ENCODE measurements at regions not wholly inside any gene's neighbourhood (a gene's known extent, or its start where the extent isn't known, plus 50 kb on each side); places are given as distances from the start of the nearest gene placed in this dataset.
"Not testable (repeated sequence)": the region's sequence is repeated elsewhere in the genome, so short reads cannot be mapped to it uniquely, and the experiment has no call there.

DNA sequence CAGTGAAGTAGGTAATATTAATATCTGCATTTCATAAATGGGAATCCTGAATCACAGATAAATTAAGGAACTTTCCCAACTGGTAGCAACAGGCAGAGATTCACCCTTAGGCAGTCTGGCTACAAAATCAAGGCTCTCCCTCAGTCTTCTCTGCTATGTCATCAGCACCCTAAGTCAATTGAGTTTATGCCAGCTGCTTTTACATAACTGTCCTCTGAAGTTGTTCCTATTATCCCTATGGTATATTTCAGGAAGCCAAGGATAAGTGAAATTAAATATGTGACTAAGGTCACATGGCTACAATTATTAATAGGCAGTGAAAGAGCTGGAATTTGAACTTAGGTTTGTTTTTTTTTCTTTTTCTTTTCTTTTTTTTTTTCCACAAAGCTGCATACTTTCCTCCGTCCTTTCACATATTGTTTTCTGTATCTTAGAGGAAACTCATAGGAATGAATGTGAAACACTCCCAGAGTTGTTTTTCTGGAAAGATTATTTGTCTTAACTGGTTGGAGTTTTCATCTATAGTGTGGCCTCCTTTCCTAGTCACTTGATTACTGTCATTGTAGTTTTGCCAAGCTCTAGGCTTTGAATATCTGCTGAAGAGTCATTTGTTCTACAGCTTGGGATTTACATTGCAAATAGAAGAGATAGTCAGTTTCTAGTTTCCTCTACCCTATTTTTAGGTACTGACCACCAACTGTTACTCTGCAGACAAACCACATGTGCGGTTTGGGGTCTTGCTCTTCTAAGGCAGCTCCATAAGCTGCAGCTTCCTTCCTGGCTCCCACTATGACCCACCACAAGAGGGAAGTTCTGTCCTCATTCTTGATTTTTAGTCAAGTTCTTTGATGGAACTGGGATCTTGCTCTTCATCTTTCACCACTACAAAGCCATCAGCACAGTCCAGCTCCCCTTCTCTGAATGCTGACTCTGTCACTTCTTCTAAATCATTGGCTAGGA is 338.0 kb upstream of the KIAA1217 start:
- DNase-seq (ENCODE audit: low spot score): no peak

DNA sequence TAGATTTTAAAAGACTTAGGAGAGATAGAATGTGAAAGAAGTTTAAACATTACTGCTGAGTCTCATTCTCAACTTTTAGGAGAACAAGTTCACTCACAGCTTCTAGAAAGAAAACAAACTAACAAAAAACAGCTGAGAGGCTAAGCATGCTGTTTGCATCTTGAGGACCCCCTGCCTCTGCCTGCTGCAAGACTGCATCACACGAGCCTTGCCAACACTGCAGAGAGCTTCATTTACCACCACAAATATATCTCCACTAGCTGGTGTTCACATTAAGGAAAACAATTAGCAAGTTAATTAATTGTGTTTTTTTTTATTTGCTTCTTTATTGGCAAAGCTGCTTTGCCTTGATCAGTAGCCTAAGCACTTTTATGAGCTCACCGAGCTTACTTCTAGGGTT is 336.6 kb upstream of the KIAA1217 start:
- no peak for DNase-seq (ENCODE audit: low spot score)

DNA sequence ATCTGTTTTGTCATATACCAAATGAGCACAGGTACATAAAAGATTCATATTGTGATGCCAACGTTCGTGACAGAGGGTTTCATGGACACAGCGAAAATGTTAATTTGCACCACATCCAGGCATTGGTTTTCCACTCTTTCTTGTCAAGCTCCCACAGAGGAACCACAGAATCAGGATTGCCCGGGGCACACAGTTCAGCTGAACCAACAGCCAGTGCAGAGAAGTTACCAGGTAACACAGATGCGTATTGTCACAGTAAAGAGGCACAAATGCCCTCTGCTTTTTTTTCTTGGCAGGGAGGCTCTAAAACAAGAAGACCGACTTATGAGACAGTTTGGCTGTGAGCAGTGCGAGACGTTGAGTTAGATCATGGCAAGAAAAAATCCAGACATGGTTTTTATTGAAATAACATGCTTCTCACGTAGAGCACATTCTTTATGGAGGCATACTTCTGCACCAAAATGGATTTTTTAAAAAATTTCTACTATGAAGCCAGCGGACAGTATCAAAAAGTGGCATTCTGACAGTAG is 331.1 kb upstream of the KIAA1217 start:
- DNase-seq (ENCODE audit: low spot score): no peak

DNA sequence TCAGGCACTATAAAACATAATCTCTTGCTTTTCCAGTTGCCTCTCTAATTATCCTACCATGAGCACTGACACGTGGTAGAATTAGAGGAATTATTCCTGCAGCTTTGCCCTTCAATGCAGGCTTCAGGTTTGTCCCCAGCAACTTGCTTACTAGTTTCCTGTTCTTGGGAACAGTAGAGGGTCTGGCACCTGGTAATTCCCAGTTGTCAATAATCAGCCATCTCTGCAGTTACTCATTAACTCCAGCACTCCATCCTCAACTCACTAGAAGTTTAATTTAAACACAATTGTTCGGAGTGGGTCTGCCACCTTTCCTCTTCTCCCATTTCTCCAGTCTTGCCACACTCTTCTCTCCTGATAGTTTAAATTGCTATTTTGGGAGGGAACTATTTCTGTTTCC is 324.3 kb upstream of the KIAA1217 start:
- no peak for DNase-seq (ENCODE audit: low spot score)

DNA sequence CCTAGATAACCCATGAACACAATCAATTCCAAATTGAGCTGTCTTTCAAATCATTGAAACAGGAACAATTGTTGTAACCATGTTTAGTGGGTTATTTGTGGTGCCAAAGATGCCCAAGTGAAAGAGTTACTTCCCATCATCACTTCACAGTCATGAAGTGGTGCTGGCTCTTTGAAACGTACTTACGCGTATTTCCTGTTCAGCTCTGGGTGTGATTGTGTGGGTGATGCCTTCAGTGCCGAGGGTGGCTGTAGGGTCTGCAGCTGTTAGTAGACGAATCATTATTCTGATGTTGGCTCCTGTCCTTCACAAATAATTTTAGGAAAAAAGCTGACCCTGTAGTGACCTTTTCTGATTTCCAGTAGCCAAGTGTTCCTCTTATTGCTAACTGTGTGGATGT is 323.1 kb upstream of the KIAA1217 start:
- no peak for DNase-seq (ENCODE audit: low spot score)

DNA sequence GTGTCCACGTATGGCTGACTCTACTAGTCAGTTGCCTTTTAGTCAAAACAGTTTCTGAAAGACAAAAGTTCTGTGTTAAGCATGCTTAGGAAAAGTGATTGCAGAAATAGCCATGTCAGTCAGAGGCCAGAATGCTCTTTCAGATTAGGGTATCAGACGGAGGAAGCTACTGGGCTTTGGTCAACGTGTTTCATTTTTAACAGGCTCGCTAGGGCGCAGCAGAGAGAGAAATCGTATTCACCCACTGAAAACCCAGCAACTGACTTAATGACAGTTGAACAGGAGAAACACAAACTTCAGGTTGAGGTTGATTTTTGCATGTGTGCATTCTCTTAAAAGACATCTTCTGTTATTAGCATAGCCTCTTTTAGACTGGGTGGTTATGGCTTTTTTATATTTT is 322.6 kb upstream of the KIAA1217 start:
- DNase-seq (ENCODE audit: low spot score): no peak

DNA sequence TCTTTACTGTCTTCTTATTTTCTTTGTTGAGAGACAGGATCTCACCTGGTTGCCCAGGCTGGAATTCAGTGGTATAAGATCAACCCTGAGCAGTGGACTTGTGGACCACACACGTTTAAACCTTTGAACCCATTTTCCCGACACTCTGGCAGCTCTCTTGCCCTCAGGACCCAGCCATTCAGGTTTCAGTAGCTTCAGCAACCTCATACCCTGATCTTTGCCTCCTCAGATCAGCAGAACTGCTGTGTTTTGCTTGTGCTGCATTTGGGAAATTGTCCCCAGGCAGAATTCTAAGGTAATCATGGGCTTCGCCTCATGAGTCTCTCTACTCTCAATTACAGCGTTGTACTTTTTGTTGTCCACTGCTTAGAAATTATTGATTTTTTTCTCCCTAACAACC is 317.6 kb upstream of the KIAA1217 start:
- no peak for DNase-seq (ENCODE audit: low spot score)

DNA sequence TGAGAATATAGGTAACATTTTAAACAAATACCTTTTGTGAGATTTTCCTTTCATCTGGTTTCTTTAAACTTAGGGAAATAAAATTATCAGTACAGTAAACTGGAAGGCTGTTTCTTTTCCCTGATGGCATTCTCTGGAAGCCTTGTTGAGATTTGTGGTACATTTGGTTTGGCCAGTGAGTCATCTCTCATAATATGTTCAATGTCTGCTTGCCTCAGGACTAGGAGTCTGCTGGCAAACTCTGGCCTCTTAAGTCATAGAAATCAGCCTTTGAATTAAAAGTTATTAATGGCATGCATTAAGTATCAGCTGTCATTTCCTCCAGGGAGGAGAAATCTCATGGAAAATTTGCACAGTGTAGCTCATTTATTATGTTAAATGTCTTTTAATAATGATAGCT is 316.6 kb upstream of the KIAA1217 start:
- no peak for DNase-seq (ENCODE audit: low spot score)

DNA sequence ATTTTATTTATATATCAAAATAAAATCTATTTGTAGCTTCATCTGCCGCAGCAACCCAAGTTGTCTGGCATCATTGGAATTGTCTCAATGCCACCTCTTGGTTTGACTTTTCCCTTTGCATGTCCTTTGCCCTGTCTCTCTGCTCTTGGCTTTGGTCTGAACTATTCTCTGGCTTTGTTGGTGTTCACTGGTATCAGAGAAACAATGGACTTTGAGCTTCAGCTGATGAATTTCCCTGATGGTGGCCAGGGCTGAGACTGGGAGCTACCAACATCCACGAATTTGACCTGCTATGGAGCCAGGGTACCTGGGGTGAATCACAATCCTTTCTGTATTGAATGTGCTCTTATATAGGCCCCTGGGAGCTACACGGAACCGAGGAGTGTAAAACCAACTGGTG is 311.7 kb upstream of the KIAA1217 start:
- no peak for DNase-seq (ENCODE audit: low spot score)

DNA sequence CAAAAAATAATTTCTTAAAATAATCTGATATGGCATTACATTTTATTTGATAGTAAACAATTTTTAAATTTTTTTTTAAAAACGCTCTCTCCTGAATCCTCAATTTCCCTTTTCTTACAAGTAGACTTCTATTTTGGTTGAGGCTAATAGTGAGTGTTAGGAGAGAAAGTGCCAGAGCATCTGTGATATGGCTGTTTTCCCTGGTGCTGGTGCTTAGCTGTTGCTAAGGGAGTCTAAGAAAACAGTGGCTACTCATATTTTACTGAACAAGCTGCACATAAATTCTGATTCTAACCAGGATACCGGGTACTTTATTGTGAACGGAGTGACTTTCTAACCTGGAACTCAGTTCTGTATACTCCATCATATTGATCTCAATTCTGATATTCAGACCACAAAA is 311.1 kb upstream of the KIAA1217 start:
- DNase-seq (ENCODE audit: low spot score): no peak

DNA sequence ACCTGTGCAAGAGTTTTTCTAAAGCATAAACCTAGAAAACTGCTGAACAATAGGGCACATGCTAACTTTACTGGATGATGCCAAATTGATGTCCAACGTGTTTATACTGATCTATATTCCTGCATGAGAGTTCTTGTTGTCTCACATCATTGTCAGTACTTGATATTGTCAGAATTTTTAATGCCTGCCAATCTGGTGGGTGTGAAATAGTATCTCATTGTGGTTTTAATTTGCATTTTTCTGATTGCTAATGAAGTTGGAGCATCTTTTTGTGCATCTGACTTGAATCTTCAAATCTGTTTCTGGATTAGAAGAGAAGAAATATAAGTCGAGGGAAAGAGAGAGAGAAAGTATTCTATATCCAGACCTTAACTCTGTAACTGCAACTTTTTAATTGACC is 309.8 kb upstream of the KIAA1217 start:
- no peak for DNase-seq (ENCODE audit: low spot score)

DNA sequence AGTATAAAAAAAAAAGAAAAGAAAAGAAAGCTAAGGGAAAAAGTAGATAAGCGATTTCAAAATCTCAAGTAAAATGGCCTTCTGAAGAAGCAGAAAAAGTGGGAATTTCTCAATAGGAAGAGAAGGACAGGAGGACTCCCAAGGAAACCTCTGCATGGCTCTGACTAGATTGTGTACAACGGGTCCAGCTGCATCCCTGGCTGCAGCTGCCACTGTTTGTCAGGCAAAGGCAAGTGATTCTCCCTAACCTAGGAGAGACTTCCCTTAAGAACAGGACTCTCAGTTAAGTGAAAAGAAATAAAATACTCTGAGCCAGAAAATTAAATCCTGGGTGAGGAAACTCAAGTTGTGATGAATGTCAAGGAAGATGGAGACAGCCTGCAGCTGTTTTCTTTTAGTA is 298.6 kb upstream of the KIAA1217 start:
- no peak for DNase-seq (ENCODE audit: low spot score)

DNA sequence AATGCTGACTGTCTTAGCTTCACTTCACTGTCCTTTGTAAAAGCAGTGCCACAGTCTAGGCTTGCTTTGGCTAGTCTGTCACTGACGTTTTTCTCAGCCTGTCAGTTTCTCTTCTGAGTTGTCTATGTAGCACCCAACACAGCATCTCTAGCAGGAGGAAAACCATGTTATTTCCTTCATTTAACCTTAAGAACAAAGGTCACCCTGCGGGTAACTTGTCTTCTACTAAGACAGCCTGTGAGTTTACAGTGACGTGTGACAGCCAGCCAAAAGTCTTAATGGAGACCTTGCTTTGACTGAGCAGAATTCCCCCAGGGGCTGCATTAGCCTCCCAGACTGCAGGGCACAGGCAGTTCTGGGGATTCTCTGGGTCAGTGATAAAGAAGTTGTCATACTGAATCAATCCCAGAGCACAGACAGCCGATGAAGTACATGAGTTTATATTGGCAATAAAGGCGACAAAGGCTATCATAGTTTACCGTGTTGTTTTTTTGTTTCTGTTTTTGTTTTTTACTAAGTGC is 296.0 kb upstream of the KIAA1217 start:
- no peak for DNase-seq (ENCODE audit: low spot score)

DNA sequence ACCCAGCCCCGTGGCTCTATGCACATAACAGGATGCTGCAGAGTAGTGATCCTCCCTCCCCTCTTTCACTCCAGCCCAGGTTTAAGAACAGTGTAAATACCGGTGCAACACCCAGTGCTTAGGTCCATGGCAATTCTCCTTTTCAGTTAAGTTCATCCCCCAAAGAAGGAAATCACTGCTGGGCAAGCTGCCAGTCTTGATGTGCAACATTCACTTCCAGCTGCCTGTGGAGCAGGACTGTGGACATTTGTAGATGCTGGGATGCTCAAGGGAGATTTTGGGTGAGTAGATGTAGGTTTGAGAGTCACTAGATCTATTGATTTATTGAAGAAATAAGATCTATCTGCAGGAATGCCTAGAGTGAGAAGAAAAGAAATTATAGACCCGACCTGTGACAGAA is 294.3 kb upstream of the KIAA1217 start:
- no peak for DNase-seq (ENCODE audit: low spot score)

DNA sequence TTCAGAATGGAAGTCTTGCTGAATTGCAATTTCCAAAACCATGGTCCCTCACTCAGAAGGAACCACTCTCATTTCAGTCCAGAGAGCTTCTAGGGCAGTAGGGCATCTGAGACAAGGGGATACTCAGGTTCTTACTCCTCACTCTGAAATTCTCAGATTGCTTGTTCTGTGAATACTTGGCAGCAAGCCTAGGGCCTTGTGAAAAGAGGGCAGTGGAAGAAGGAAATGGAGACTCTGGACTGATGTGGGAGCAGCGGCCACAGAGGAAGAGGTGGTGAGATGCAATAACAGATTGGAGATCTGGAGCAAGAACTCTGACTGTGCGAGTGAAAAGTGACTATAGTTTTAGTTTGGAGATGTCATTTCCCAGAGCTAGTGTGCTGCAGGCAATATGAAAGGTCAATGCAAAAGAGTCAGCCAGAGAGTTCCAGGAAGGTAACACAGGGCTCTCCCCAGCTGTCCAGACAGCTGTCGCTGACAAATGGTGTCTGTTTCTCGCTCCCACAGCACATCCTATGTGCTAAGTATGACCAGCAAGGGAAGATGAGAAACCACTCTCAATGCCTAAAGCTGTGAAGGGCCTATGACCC is 291.6 kb upstream of the KIAA1217 start:
- DNase-seq (ENCODE audit: low spot score): no peak

DNA sequence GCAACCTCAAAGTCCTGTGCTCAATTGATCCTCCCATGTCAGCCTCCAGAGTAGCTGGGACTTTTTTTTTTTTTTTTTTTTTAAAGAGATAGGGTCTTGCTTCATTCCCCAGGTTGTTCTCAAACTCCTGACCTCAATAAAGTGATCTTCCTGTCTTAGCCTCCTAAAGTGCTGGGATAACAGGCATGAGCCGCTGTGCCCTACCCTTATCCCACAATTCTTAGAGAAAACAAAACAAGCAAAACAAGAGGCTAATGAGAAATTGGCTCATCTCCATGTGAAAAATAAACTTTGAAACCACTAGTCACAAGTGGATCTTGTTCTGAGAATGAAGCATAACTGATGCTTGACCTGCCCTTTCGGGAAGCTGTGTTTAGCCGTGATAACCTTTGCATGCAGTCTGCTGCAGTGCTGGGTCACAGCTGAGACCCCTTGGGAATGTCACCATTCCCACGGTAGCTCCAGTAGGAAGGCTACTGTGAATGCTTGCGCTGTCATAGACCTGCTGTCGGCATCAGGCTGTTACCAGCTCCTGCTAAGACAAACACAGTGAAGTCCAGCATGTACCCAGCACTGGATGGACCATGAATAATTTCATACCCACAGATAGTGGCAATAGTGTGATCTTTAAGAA is 290.7 kb upstream of the KIAA1217 start:
- DNase-seq (ENCODE audit: low spot score): no peak

DNA sequence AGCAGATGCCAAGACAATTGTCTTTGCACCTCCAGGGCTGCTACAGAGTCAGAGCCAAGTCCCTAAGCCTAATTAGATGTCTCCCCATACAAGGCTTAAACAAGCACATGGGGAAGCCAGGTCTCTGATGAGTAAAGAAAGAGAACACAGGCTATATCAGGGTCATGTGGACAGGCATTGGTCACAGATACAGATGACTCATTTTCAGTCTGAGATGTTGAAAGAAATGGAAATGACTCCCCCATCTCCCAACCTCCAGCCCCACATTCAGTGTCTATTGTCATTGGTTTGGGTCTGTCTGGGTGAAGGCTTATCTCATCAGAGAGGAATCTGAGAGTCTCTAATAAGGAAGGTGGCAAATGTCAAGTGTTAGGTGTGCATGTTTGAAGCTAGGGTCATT is 290.1 kb upstream of the KIAA1217 start:
- DNase-seq (ENCODE audit: low spot score): no peak

DNA sequence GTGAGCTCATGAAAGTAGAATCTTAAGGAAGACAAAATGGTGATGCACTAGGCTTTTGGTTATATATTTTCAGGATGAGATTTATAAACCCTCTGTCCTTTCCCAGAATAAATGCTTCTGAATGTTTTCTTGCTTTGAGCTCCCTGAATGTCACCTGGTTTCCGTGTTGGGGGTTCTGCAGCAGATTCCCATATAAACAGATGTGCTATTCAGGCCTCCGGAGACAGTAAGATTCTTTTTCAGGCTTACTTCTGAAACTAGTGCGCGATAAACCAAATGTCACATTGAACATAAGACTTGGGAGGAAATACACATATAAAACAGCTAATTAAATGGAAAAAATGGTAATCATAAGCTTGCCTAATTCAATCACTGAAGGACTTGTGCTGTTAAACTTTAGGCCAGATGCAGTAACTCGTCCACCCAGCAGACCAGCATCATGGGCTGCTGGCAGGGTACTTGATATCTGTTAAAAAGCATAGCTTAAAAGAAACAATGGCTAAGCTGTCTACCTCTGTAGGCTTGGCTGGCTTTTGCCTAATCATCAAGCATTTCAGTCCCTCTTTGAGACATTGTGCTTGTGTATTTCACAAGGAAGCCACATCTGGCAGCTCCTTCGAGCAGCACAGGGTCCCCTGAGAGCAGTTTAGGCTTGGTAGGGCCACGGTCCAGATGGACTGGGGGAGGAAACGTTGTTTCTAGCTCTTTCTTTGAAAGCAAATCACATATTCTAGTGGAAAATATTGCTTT is 281.2 kb upstream of the KIAA1217 start:
- DNase-seq (ENCODE audit: low spot score): no peak

DNA sequence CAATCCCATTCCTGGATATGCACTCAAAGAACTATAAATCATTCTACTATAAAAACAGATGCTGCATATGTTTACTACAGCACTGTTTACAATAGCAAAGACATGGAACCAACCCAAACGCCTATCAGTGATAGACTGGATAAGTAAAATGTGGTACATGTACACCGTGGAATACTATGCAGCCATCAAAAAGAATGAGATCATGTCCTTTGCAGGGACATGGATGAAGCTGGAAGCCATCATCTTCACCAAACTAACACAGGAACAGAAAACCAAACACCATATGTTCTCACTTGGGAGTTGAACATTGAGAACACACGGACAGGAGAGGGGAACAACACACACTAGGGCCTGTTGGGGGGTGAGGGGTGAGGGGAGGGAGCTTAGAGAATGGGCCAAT is 274.9 kb upstream of the KIAA1217 start:
- not testable (repeated sequence) for DNase-seq (ENCODE audit: low spot score)

DNA sequence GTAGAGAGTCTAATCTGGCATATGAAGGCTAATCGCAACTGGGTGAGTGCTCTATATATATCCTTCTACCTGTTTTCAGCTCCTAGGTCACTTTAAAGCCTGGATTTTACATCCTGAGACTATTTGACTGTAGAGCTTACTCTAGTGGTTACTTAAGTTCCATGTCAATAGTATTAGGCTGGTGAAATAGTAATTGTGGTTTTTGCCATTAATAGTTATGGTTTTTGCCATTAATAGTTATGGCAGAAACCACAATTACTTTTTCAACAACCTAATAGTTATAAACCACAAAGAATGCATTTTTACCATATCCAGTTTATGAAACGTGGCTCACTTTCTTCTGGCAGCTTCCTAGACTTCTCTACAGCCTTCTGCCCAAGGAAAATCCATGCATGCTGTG is 263.1 kb upstream of the KIAA1217 start:
- no peak for DNase-seq (ENCODE audit: low spot score)

DNA sequence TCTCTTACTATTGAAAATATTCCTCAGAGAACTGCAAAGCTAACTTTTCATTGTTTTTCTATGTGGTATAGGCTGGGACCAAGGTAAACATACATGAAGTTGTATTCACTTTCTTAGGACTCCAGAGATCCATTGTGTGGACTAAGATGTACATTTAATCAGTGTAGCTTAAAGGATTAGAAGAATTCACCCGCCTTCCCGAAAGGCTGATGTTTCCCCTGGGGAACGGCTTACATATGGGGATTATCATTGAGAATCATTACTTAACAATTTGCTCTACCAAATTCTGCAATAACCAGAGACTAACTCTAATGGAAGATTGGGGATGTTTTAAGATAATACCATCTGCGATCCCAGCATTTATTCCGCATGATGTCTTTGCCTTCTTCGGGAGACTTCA is 257.1 kb upstream of the KIAA1217 start:
- DNase-seq (ENCODE audit: low spot score): no peak
